SU-DHL-6 (cell line): ENCODE measurements at regions not wholly inside any gene's neighbourhood (a gene's known extent, or its start where the extent isn't known, plus 50 kb on each side); places are given as distances from the start of the nearest gene placed in this dataset.

Source experiments
- H2AFZ ChIP-seq: fragments of 200-600 bp; sonication (generic); 2 replicates; pipeline ENCODE4 v1.6.1; 2014; ENCODE audit warnings: low read depth, mild to moderate bottlenecking, moderate library complexity, mixed read lengths, antibody characterized with exemption, low read length; ENCODE audit not compliant: severe bottlenecking
- H3F3A ChIP-seq: fragments of 200-600 bp; shearing (Covaris generic); 2 replicates; pipeline ENCODE4 v1.6.0; 2016; ENCODE audit warnings: antibody characterized with exemption, mild to moderate bottlenecking; ENCODE audit not compliant: insufficient read depth
- H3K27ac ChIP-seq: fragments of 200-600 bp; sonication (generic); 2 replicates; pipeline ENCODE4 v1.5.1; 2016; ENCODE audit warnings: low read depth, mild to moderate bottlenecking, low read length, moderate library complexity, mixed read lengths
- H3K27me3 ChIP-seq: fragments of 200-600 bp; sonication (generic), shearing (Covaris generic); 2 replicates; pipeline ENCODE4 v1.6.0; 2014; ENCODE audit warnings: mild to moderate bottlenecking, low read length
- H3K36me3 ChIP-seq: fragments of 200-600 bp; sonication (generic); 2 replicates; pipeline ENCODE4 v1.6.1; 2014; ENCODE audit warnings: mild to moderate bottlenecking, low read length, mixed read lengths
- H3K4me2 ChIP-seq: fragments of 300-600, 200-600 bp; shearing (Covaris generic), sonication (generic); 2 replicates; pipeline ENCODE4 v1.6.0; 2014; ENCODE audit warnings: low read length, low read depth, mild to moderate bottlenecking; ENCODE audit not compliant: poor library complexity, severe bottlenecking
- H3K4me3 ChIP-seq: fragments of 200-600 bp; sonication (generic); 2 replicates; pipeline ENCODE4 v1.5.1; 2014; ENCODE audit warnings: antibody characterized with exemption, low read length, mild to moderate bottlenecking, mixed read lengths; ENCODE audit not compliant: insufficient read depth, poor library complexity, severe bottlenecking
- H3K79me2 ChIP-seq: fragments of 200-600 bp; sonication (generic); 2 replicates; pipeline ENCODE4 v1.6.1; 2014; ENCODE audit warnings: mild to moderate bottlenecking, low read length, moderate library complexity; ENCODE audit not compliant: insufficient read depth
- H3K9ac ChIP-seq: fragments of 200-600 bp; sonication (generic); 2 replicates; pipeline ENCODE4 v1.7.0; 2014; ENCODE audit warnings: mild to moderate bottlenecking, low read length
- H3K9me2 ChIP-seq: fragments of 200-600 bp; sonication (generic); replicated peaks from 2 replicates; pipeline ENCODE4 v1.6.1; 2014; ENCODE audit warnings: low read length; ENCODE audit not compliant: insufficient read depth
- H3K9me3 ChIP-seq: fragments of 200-600 bp; sonication (generic); 2 replicates; pipeline ENCODE4 v1.6.1; 2014; ENCODE audit warnings: low read length, mixed read lengths; ENCODE audit not compliant: insufficient read depth
- H4K20me1 ChIP-seq: fragments of 200-600 bp; sonication (generic); 2 replicates; pipeline ENCODE4 v1.6.1; 2014; ENCODE audit warnings: low read depth, mild to moderate bottlenecking, antibody characterized with exemption, low read length, moderate library complexity, mixed read lengths
- CTCF ChIP-seq: fragments of 200-600 bp; sonication (generic); IDR thresholded peaks from one replicate; pipeline ENCODE4 v1.5.1; 2017; ENCODE audit warnings: antibody characterized with exemption, mild to moderate bottlenecking, low read length, moderate library complexity; ENCODE audit not compliant: insufficient read depth, poor library complexity, severe bottlenecking
- EZH2phosphoT487 ChIP-seq: fragments of 200-600 bp; sonication (generic), shearing (Covaris generic); conservative IDR thresholded peaks from 2 replicates; pipeline ENCODE4 v1.6.1; 2018; ENCODE audit warnings: mild to moderate bottlenecking, antibody characterized with exemption, low read length, moderate library complexity, mixed read lengths

GRCh38 chr5:125483609-125484008 lies 737.2 kb upstream of the ZNF608 start:
- Histone ChIP-seq H3K9ac (no peak overlapping the region), H3K9me2 (no peaks in the 10 kb centered on the region), H3K4me3 (no peak overlapping the region), H3K4me2 (no peak overlapping the region), H3K36me3 (no peaks in the 10 kb centered on the region), H3K27me3 (no peaks in the 10 kb centered on the region), H3K27ac (no peak overlapping the region), H3K9me3 (no peaks in the 10 kb centered on the region), H3K79me2 (no peaks in the 10 kb centered on the region), H4K20me1 (no peaks in the 10 kb centered on the region), H3F3A (no peaks in the 10 kb centered on the region), H2AFZ (no peak overlapping the region)
- no peak for TF ChIP-seq CTCF
- no peak for TF ChIP-seq EZH2phosphoT487

- no peaks in the 10 kb centered on the region for H3F3A ChIP-seq
- H3K27me3 ChIP-seq = no peaks in the 10 kb centered on the region
- H3K36me3 ChIP-seq = no peaks in the 10 kb centered on the region
- H3K27ac ChIP-seq = no peak overlapping the region
- H3K9me3 ChIP-seq = no peaks in the 10 kb centered on the region
- no peaks in the 10 kb centered on the region for H4K20me1 ChIP-seq
- no peak for TF ChIP-seq CTCF
- no peak for TF ChIP-seq EZH2phosphoT487
- no peaks in the 10 kb centered on the region for H3K9me2 ChIP-seq
- H2AFZ ChIP-seq = no peak overlapping the region
- no peak overlapping the region for H3K4me2 ChIP-seq
- H3K9ac ChIP-seq = no peak overlapping the region
- H3K4me3 ChIP-seq = no peak overlapping the region
- H3K79me2 ChIP-seq = no peaks in the 10 kb centered on the region
These were observed 737.9 kb upstream of the ZNF608 start for GRCh38 chr5:125484272-125484741.

- no peak for TF ChIP-seq EZH2phosphoT487
- no peak for TF ChIP-seq CTCF
- H3K4me3 ChIP-seq = no peak overlapping the region
- H2AFZ ChIP-seq = no peak overlapping the region
- no peak overlapping the region for H3K9ac ChIP-seq
- no peaks in the 10 kb centered on the region for H3K79me2 ChIP-seq
- no peak overlapping the region for H3K27ac ChIP-seq
- H3K9me3 ChIP-seq = no peaks in the 10 kb centered on the region
- H3K27me3 ChIP-seq = no peaks in the 10 kb centered on the region
- H3F3A ChIP-seq = no peaks in the 10 kb centered on the region
- no peaks in the 10 kb centered on the region for H3K9me2 ChIP-seq
- no peaks in the 10 kb centered on the region for H4K20me1 ChIP-seq
- H3K4me2 ChIP-seq = no peak overlapping the region
- H3K36me3 ChIP-seq = no peaks in the 10 kb centered on the region
These were observed 738.6 kb upstream of the ZNF608 start for GRCh38 chr5:125484742-125485641.
